Inflammatory macrophage treated with lipopolysaccharide for 1 hour (primary cell): ENCODE measurements at regions not wholly inside any gene's neighbourhood (a gene's known extent, or its start where the extent isn't known, plus 50 kb on each side); places are given as distances from the start of the nearest gene placed in this dataset.

Experiments
- DNase-seq, 2 donors: peaks; one replicate each; pipeline ENCODE4 v3.0.0-alpha.2; 2020 to 2022

GRCh38 chr2:30371772-30372373 lies 75.2 kb upstream of the LCLAT1 start:
- no peak for DNase-seq

- no peak for DNase-seq
Observed at GRCh38 chr2:30372826-30373225, 74.2 kb upstream of the LCLAT1 start.

- no peak for DNase-seq
Observed at GRCh38 chr2:30373881-30374302, 73.2 kb upstream of the LCLAT1 start.

GRCh38 chr2:30374380-30374779 lies 72.7 kb upstream of the LCLAT1 start:
- no peak for DNase-seq

GRCh38 chr2:30375915-30376314 lies 71.1 kb upstream of the LCLAT1 start:
- no peak for DNase-seq

GRCh38 chr2:30379481-30379880 lies 67.6 kb upstream of the LCLAT1 start:
- DNase-seq: no peak

- no peak for DNase-seq
Observed at GRCh38 chr2:30380824-30381223, 66.2 kb upstream of the LCLAT1 start.

GRCh38 chr2:30382162-30382783 lies 64.8 kb upstream of the LCLAT1 start:
- no peak for DNase-seq

- no peak for DNase-seq
Observed at GRCh38 chr2:30382995-30383394, 64.1 kb upstream of the LCLAT1 start.

- DNase-seq: no peak
Observed at GRCh38 chr2:30385327-30385726, 61.7 kb upstream of the LCLAT1 start.

GRCh38 chr2:30392097-30392496 lies 54.9 kb upstream of the LCLAT1 start:
- no peak for DNase-seq

GRCh38 chr2:30393510-30393909 lies 53.5 kb upstream of the LCLAT1 start:
- DNase-seq: no peak

- DNase-seq: no peak
Observed at GRCh38 chr2:30394096-30394495, 53.0 kb upstream of the LCLAT1 start.

- no peak for DNase-seq
Observed at GRCh38 chr2:30396436-30397232, 50.4 kb upstream of the LCLAT1 start.
